Keratinocyte (primary cell): ENCODE measurements at regions not wholly inside any gene's neighbourhood (a gene's known extent, or its start where the extent isn't known, plus 50 kb on each side); places are given as distances from the start of the nearest gene placed in this dataset.

Source experiments
- DNase-seq: peaks from one replicate; pipeline ENCODE4 v3.0.0-alpha.2; 2011; ENCODE audit warnings: low read depth, missing footprints, low spot score
- FAIRE-seq: peaks from 2 replicates; lab custom pipeline; 2011; peaks lifted over from hg19 to GRCh38; lab: Jason Lieb, UNC
- H2AFZ ChIP-seq: 2 replicates; pipeline ENCODE4 v1.6.0; 2012; ENCODE audit warnings: low read length, control low read depth, inconsistent platforms; ENCODE audit not compliant: control insufficient read depth
- H3K27ac ChIP-seq: 2 replicates; pipeline ENCODE4 v1.5.1; 2011; ENCODE audit warnings: low read length; ENCODE audit not compliant: control insufficient read depth, insufficient read depth
- H3K27me3 ChIP-seq: 3 replicates; pipeline ENCODE4 v1.6.0; 2011; ENCODE audit warnings: low read length; ENCODE audit not compliant: control insufficient read depth, insufficient read depth; ENCODE audit errors: extremely low read depth
- H3K36me3 ChIP-seq, 2 experiments: 2 replicates in 1 of 2; 3 replicates in 1 of 2; pipeline ENCODE4 v1.5.1; 2011; ENCODE audit warnings: low read length in 2 of 2, mild to moderate bottlenecking in 1 of 2; ENCODE audit not compliant: control insufficient read depth in 2 of 2, insufficient read depth in 2 of 2; ENCODE audit errors: extremely low read depth in 1 of 2
- H3K4me1 ChIP-seq: 3 replicates; pipeline ENCODE4 v1.5.1; 2011; ENCODE audit warnings: low read length; ENCODE audit not compliant: control insufficient read depth, insufficient read depth; ENCODE audit errors: extremely low read depth
- H3K4me2 ChIP-seq: 3 replicates; pipeline ENCODE4 v1.6.0; 2011; ENCODE audit warnings: low read depth, low read length; ENCODE audit not compliant: control insufficient read depth, insufficient read depth; ENCODE audit errors: extremely low read depth
- H3K4me3 ChIP-seq, 3 experiments: fragments of 200-600 bp in 1 of 3; sonication (generic) in 1 of 3; 2 replicates in 2 of 3; 3 replicates in 1 of 3; pipeline ENCODE4 v1.5.1; 2011 to 2016; ENCODE audit warnings: low read length in 3 of 3, mild to moderate bottlenecking in 3 of 3, control low read depth in 2 of 3, inconsistent platforms in 1 of 3, low read depth in 1 of 3, mixed read lengths in 1 of 3, mixed run types in 1 of 3, moderate library complexity in 1 of 3; ENCODE audit not compliant: control insufficient read depth in 2 of 3, insufficient read depth in 2 of 3; ENCODE audit errors: extremely low read depth in 1 of 3
- H3K79me2 ChIP-seq: 2 replicates; pipeline ENCODE4 v1.6.0; 2012; ENCODE audit warnings: low read length; ENCODE audit not compliant: control insufficient read depth, insufficient read depth
- H3K9ac ChIP-seq: 3 replicates; pipeline ENCODE4 v1.6.0; 2011; ENCODE audit warnings: low read length; ENCODE audit not compliant: control insufficient read depth, insufficient read depth; ENCODE audit errors: extremely low read depth
- H3K9me1 ChIP-seq: 3 replicates; pipeline ENCODE4 v1.6.0; 2011; ENCODE audit warnings: low read length; ENCODE audit not compliant: control insufficient read depth, insufficient read depth; ENCODE audit errors: extremely low read depth
- H3K9me3 ChIP-seq: 2 replicates; pipeline ENCODE4 v1.5.1; 2012; ENCODE audit warnings: low read depth, low read length; ENCODE audit not compliant: control insufficient read depth
- H4K20me1 ChIP-seq: 3 replicates; pipeline ENCODE4 v1.6.0; 2011; ENCODE audit warnings: low read length; ENCODE audit not compliant: control insufficient read depth, insufficient read depth; ENCODE audit errors: extremely low read depth
- CTCF ChIP-seq, 3 experiments: IDR thresholded peaks in 1 of 3; conservative IDR thresholded peaks in 1 of 3; optimal IDR thresholded peaks in 1 of 3; 2 replicates in 2 of 3; 3 replicates in 1 of 3; pipeline versions ENCODE3 to v1.5.1; 2011; ENCODE audit warnings: low read length in 3 of 3, mild to moderate bottlenecking in 3 of 3, moderate library complexity in 2 of 3, control low read depth in 1 of 3, inconsistent platforms in 1 of 3; ENCODE audit not compliant: insufficient read depth in 2 of 3; ENCODE audit errors: extremely low read depth in 1 of 3
- EZH2 ChIP-seq: IDR thresholded peaks from one replicate; pipeline ENCODE4 v1.6.1; 2012; ENCODE audit warnings: inconsistent platforms, mild to moderate bottlenecking, low read length, moderate library complexity
- dilution Hi-C: fragments of 300-500 bp; cut with MboI; formaldehyde crosslinking; loops from one replicate; pipeline ENCODE4 v1.7.0; 2020; ENCODE audit warnings: low sequenced_read_pairs; ENCODE audit not compliant: extremely low pct_ligation_motif_present

DNA sequence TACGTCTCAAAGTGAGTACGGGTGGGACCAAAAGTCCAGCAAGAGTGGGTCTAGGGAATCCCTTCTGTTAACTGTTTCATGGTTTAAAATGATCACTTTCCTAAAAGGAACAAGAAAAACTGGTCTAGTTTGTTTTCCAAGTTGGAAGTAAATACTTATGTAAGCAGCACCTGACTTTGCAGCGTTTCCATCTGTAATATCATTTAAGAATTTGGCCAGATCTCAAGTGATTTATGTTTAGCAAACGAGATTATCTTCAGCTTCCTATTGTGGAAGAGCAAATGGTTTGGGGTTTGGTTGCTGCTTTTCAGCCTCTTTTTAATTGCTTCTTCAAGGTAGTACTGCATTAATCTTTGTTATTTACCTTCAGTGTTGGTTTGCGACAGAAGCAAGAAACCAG lies 50.4 kb downstream of the FHIP1A start:
- dilution Hi-C loops, result no loop called here
- TF ChIP-seq CTCF (optimal IDR thresholded peaks at IDR 0.05 in 1 of 3, IDR thresholded peaks at IDR 0.05 in 1 of 3, conservative IDR thresholded peaks at IDR 0.05 in 1 of 3; ENCODE audit: extremely low read depth in 1 of 3, insufficient read depth in 2 of 3, low read length in 3 of 3) (no peak), EZH2 (no peak)
- DNase-seq (no peak), FAIRE-seq (no peak)
- no peak overlapping the region for H3K27ac ChIP-seq
- peaks cover 16% of the 10 kb centered on the region for H3K4me1 ChIP-seq
- H3K9ac ChIP-seq, result no peak overlapping the region
- peaks cover 16% of the 10 kb centered on the region for H3K79me2 ChIP-seq
- H4K20me1 ChIP-seq, result no peaks in the 10 kb centered on the region
- H3K4me2 ChIP-seq, result peak overlapping the region; percentile 53
- no peak overlapping the region for H2AFZ ChIP-seq
- no peaks in the 10 kb centered on the region for H3K9me3 ChIP-seq
- no peaks in the 10 kb centered on the region for H3K36me3 ChIP-seq
- no peak overlapping the region for H3K4me3 ChIP-seq
- H3K27me3 ChIP-seq, result no peaks in the 10 kb centered on the region
- no peaks in the 10 kb centered on the region for H3K9me1 ChIP-seq

- dilution Hi-C loops, result no loop called here
- FAIRE-seq, result no peak
- Histone ChIP-seq H3K36me3 (no peaks in the 10 kb centered on the region), H3K9ac (no peak overlapping the region), H3K9me1 (no peaks in the 10 kb centered on the region), H2AFZ (no peak overlapping the region), H4K20me1 (no peaks in the 10 kb centered on the region), H3K9me3 (no peaks in the 10 kb centered on the region), H3K4me1 (peaks cover 16% of the 10 kb centered on the region), H3K27ac (no peak overlapping the region), H3K4me2 (no peak overlapping the region), H3K4me3 (no peak overlapping the region), H3K27me3 (no peaks in the 10 kb centered on the region), H3K79me2 (peaks cover 16% of the 10 kb centered on the region)
- TF ChIP-seq CTCF (optimal IDR thresholded peaks at IDR 0.05 in 1 of 3, IDR thresholded peaks at IDR 0.05 in 1 of 3, conservative IDR thresholded peaks at IDR 0.05 in 1 of 3; ENCODE audit: extremely low read depth in 1 of 3, insufficient read depth in 2 of 3, low read length in 3 of 3), result no peak
- TF ChIP-seq EZH2, result no peak
- no peak for DNase-seq
Measured at GRCh38 chr4:151460434-151460833, 51.5 kb downstream of the FHIP1A start.
